Loucy (cell line): ENCODE measurements at regions not wholly inside any gene's neighbourhood (a gene's known extent, or its start where the extent isn't known, plus 50 kb on each side); places are given as distances from the start of the nearest gene placed in this dataset.

ENCODE experiments used
- H2AFZ ChIP-seq: fragments of 200-600 bp; sonication (generic); 2 replicates; pipeline ENCODE4 v1.6.0; 2016; ENCODE audit warnings: antibody characterized with exemption, mild to moderate bottlenecking, low read length, moderate library complexity
- H3F3A ChIP-seq: fragments of 200-600 bp; 2 replicates; pipeline ENCODE4 v1.6.0; 2016; ENCODE audit warnings: antibody characterized with exemption, low read depth, mild to moderate bottlenecking
- H3K27me3 ChIP-seq: fragments of 200-600 bp; sonication (generic); 2 replicates; pipeline ENCODE4 v1.6.1; 2014; ENCODE audit warnings: low read length, mild to moderate bottlenecking; ENCODE audit not compliant: insufficient read depth, poor library complexity, severe bottlenecking
- H3K36me3 ChIP-seq: fragments of 200-600 bp; sonication (generic); 2 replicates; pipeline ENCODE4 v1.6.1; 2016; ENCODE audit warnings: low read length; ENCODE audit not compliant: insufficient read depth
- H3K4me1 ChIP-seq: fragments of 200-600 bp; sonication (generic); 2 replicates; pipeline ENCODE4 v1.5.1; 2014; ENCODE audit warnings: low read length, mild to moderate bottlenecking; ENCODE audit not compliant: insufficient read depth, poor library complexity, severe bottlenecking
- H3K4me2 ChIP-seq: fragments of 200-600 bp; sonication (generic); 2 replicates; pipeline ENCODE4 v1.6.0; 2014; ENCODE audit warnings: antibody characterized with exemption, low read length, low read depth, mild to moderate bottlenecking; ENCODE audit not compliant: poor library complexity, severe bottlenecking
- H3K4me3 ChIP-seq: fragments of 200-600 bp; sonication (generic); 2 replicates; pipeline ENCODE4 v1.5.1; 2014; ENCODE audit warnings: low read length, mild to moderate bottlenecking, mixed read lengths; ENCODE audit not compliant: poor library complexity, severe bottlenecking
- H3K79me2 ChIP-seq: fragments of 200-600 bp; sonication (generic); 2 replicates; pipeline ENCODE4 v1.6.1; 2014; ENCODE audit warnings: low read length; ENCODE audit not compliant: insufficient read depth
- H3K9ac ChIP-seq: fragments of 200-600 bp; sonication (generic); 2 replicates; pipeline ENCODE4 v1.6.0; 2014; ENCODE audit warnings: mild to moderate bottlenecking, low read depth, low read length, moderate library complexity; ENCODE audit not compliant: poor library complexity, severe bottlenecking
- H3K9me2 ChIP-seq: fragments of 200-600 bp; sonication (generic); replicated peaks from 2 replicates; pipeline ENCODE4 v1.6.1; 2016; ENCODE audit warnings: low read depth, low read length, mixed read lengths
- H3K9me3 ChIP-seq: fragments of 200-600 bp; sonication (generic); 2 replicates; pipeline ENCODE4 v1.6.1; 2014; ENCODE audit warnings: mild to moderate bottlenecking, antibody characterized with exemption, low read length, low read depth; ENCODE audit not compliant: insufficient read depth
- H4K20me1 ChIP-seq: fragments of 200-600 bp; sonication (generic); 2 replicates; pipeline ENCODE4 v1.6.0; 2014; ENCODE audit warnings: antibody characterized with exemption, low read length, mild to moderate bottlenecking; ENCODE audit not compliant: insufficient read depth, poor library complexity, severe bottlenecking
- CTCF ChIP-seq: fragments of 200-600 bp; sonication (generic); conservative IDR thresholded peaks from 2 replicates; pipeline ENCODE4 v1.5.1; 2014; ENCODE audit warnings: mild to moderate bottlenecking, antibody characterized with exemption, low read length
- EZH2phosphoT487 ChIP-seq: fragments of 200-600 bp; IDR thresholded peaks from 2 replicates; pipeline ENCODE4 v1.6.1; 2018; ENCODE audit warnings: antibody characterized with exemption, mild to moderate bottlenecking, moderate library complexity, borderline replicate concordance

- Histone ChIP-seq H2AFZ (no peak overlapping the region), H3K79me2 (no peaks in the 10 kb centered on the region), H4K20me1 (no peaks in the 10 kb centered on the region), H3K27me3 (no peaks in the 10 kb centered on the region), H3K9me3 (no peaks in the 10 kb centered on the region), H3K4me3 (no peak overlapping the region), H3K4me2 (no peak overlapping the region), H3K9ac (no peak overlapping the region), H3K9me2 (no peaks in the 10 kb centered on the region), H3K36me3 (no peaks in the 10 kb centered on the region), H3F3A (no peaks in the 10 kb centered on the region), H3K4me1 (no peaks in the 10 kb centered on the region)
- TF ChIP-seq CTCF (no peak), EZH2phosphoT487 (no peak)
Measured at GRCh38 chr16:49049191-49049590, 232.4 kb downstream of the CBLN1 start.

GRCh38 chr16:49048557-49048956 lies 233.1 kb downstream of the CBLN1 start:
- no peak overlapping the region for H3K9ac ChIP-seq
- no peak overlapping the region for H3K4me3 ChIP-seq
- no peaks in the 10 kb centered on the region for H4K20me1 ChIP-seq
- no peaks in the 10 kb centered on the region for H3K9me2 ChIP-seq
- no peak overlapping the region for H2AFZ ChIP-seq
- H3K36me3 ChIP-seq = no peaks in the 10 kb centered on the region
- no peaks in the 10 kb centered on the region for H3K4me1 ChIP-seq
- H3K4me2 ChIP-seq = no peak overlapping the region
- H3K79me2 ChIP-seq = no peaks in the 10 kb centered on the region
- H3K27me3 ChIP-seq = no peaks in the 10 kb centered on the region
- H3K9me3 ChIP-seq = no peaks in the 10 kb centered on the region
- no peak for TF ChIP-seq EZH2phosphoT487
- TF ChIP-seq CTCF = no peak
- no peaks in the 10 kb centered on the region for H3F3A ChIP-seq

- H3K9me2 ChIP-seq = no peaks in the 10 kb centered on the region
- no peaks in the 10 kb centered on the region for H3K79me2 ChIP-seq
- no peak overlapping the region for H2AFZ ChIP-seq
- no peaks in the 10 kb centered on the region for H3K36me3 ChIP-seq
- no peaks in the 10 kb centered on the region for H4K20me1 ChIP-seq
- no peaks in the 10 kb centered on the region for H3K4me1 ChIP-seq
- H3K27me3 ChIP-seq = no peaks in the 10 kb centered on the region
- TF ChIP-seq CTCF (no peak), EZH2phosphoT487 (no peak)
- H3K4me2 ChIP-seq = no peak overlapping the region
- no peaks in the 10 kb centered on the region for H3K9me3 ChIP-seq
- H3K9ac ChIP-seq = no peak overlapping the region
- no peaks in the 10 kb centered on the region for H3F3A ChIP-seq
- H3K4me3 ChIP-seq = no peak overlapping the region
Measured at GRCh38 chr16:49036126-49036525, 245.5 kb downstream of the CBLN1 start.
